ENCODE measurements at regions not wholly inside any gene's neighbourhood (a gene's known extent, or its start where the extent isn't known, plus 50 kb on each side); places are given as distances from the start of the nearest gene placed in this dataset.
"Not testable (repeated sequence)": the region's sequence is repeated elsewhere in the genome, so short reads cannot be mapped to it uniquely, and the experiment has no call there.

DNA sequence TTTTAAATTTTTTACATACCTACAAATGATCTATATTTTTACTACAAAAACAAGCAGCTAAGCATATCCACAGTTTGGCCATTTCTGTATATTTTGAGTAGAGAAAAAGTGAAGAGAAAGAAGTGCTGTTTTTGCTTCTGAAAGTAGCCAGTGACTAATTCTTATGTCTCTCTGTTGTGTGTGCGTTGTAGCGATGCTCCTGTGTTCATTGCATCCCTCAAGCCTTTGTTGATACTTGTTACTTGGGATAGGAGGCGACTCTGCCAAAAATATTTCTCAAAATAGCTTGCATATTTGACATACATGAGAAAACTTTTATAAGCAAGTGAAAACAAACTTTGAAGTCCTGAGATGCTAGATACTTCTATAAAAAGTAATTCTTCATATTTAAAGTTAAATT, 714.1 kb downstream of the FSCB start:
- DNase-seq (ENCODE audit: extremely low spot score in 2 of 2): no peak
- no peak overlapping the region for H3K4me3 ChIP-seq
- TF ChIP-seq POLR2A (IDR thresholded peaks at IDR 0.05): no peak
- TF ChIP-seq POLR2AphosphoS5 (IDR thresholded peaks at IDR 0.05; ENCODE audit: insufficient read depth in 1 of 2, low read depth in 1 of 2): no peak
- TF ChIP-seq, protein P1, sequence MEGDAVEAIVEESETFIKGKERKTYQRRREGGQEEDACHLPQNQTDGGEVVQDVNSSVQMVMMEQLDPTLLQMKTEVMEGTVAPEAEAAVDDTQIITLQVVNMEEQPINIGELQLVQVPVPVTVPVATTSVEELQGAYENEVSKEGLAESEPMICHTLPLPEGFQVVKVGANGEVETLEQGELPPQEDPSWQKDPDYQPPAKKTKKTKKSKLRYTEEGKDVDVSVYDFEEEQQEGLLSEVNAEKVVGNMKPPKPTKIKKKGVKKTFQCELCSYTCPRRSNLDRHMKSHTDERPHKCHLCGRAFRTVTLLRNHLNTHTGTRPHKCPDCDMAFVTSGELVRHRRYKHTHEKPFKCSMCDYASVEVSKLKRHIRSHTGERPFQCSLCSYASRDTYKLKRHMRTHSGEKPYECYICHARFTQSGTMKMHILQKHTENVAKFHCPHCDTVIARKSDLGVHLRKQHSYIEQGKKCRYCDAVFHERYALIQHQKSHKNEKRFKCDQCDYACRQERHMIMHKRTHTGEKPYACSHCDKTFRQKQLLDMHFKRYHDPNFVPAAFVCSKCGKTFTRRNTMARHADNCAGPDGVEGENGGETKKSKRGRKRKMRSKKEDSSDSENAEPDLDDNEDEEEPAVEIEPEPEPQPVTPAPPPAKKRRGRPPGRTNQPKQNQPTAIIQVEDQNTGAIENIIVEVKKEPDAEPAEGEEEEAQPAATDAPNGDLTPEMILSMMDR (IDR thresholded peaks at IDR 0.05): no peak
- no peaks in the 10 kb centered on the region for H3K27me3 ChIP-seq
- no peaks in the 10 kb centered on the region for H3K9me3 ChIP-seq
- H3K27ac ChIP-seq: no peak overlapping the region
- H3K36me3 ChIP-seq: no peaks in the 10 kb centered on the region
- no peaks in the 10 kb centered on the region for H3K4me1 ChIP-seq
- intact Hi-C loops (cut with DNase I): no loop called here

DNA sequence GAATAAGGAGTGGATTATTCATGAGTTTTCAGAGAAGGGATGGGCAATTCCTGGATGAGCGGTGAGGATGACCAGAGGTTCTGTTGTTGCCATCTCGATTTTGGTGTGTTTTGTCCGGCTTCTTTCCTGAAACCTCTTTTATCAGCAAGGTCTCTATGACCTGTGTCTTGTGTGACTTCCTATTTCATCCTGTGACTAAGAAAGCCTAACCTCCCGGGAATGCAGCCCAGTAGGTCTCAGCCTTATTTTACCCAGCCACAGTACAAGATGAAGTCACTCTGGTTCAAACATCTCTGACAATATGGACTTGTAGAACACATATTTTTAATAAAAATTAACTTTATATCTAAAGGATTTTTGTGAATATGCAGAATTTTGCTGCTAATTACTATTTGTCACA, 716.4 kb downstream of the FSCB start:
- TF ChIP-seq POLR2A (IDR thresholded peaks at IDR 0.05): no peak
- TF ChIP-seq POLR2AphosphoS5 (IDR thresholded peaks at IDR 0.05; ENCODE audit: insufficient read depth in 1 of 2, low read depth in 1 of 2): no peak
- TF ChIP-seq, protein P1 (IDR thresholded peaks at IDR 0.05): no peak
- Histone ChIP-seq H3K27ac (no peak overlapping the region), H3K4me1 (no peaks in the 10 kb centered on the region), H3K9me3 (no peaks in the 10 kb centered on the region), H3K4me3 (no peak overlapping the region), H3K27me3 (no peaks in the 10 kb centered on the region), H3K36me3 (no peaks in the 10 kb centered on the region)
- intact Hi-C loops (cut with DNase I): no loop called here
- no peak for DNase-seq (ENCODE audit: extremely low spot score in 2 of 2)

DNA sequence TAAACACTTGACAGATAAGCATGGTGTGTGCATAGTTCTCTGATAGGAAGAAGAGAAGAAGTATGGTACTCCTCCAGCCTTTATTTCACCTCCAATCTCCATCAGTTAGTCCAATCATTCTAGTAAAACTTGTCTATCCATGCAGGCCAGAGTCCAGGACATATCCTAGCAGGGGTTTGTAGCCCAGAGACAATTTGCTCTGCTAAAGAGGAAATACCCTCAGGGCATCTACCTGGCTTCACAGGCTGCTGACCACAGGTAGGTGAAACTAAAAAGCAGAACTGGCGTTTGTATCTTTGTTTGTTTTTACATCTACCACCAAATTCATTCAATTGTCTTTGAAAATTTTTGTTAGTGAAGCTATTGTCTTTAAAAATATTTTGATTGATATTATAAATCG, 717.6 kb downstream of the FSCB start:
- TF ChIP-seq, protein P1 (IDR thresholded peaks at IDR 0.05): no peak
- TF ChIP-seq POLR2AphosphoS5 (IDR thresholded peaks at IDR 0.05; ENCODE audit: insufficient read depth in 1 of 2, low read depth in 1 of 2) (no peak), POLR2A (IDR thresholded peaks at IDR 0.05) (no peak)
- H3K4me3 ChIP-seq: no peak overlapping the region
- H3K27ac ChIP-seq: no peak overlapping the region
- H3K4me1 ChIP-seq: no peaks in the 10 kb centered on the region
- no peaks in the 10 kb centered on the region for H3K9me3 ChIP-seq
- H3K27me3 ChIP-seq: no peaks in the 10 kb centered on the region
- intact Hi-C loops (cut with DNase I): no loop called here
- no peak for DNase-seq (ENCODE audit: extremely low spot score in 2 of 2)
- H3K36me3 ChIP-seq: no peaks in the 10 kb centered on the region

DNA sequence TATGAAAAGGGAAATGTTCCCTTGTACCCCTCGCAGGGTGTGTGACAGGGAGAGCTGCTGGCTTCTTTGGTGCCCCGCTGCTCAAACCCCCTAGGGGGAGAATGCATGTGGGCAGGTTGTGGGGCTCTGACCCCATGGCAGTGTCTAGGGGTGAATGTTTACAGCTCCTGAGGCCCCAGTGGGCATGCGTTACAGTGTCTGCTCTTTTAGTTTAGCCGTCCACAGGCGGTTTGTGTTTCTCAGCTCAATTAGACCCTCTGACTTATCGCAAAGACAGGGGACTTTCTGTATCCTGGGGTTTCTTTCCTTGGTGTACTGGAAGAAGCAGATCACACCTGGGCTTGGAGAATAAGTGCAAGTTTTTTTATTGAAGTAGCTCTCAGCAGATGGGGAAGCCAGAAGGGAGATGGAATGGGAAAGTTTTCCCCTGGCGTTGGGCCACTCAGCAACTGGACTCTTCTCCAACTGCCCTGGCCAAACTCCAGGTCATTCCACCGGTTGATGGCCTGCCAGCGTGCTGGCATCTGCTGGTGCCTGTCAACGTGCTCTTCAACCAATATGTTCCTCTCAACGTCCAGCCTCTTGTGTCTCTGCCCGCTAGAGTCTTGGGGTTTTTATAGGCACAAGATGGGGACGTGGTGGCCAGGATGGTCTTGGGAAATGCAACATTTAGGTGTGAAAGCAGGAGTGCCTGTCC, 720.9 kb downstream of the FSCB start:
- no peak for TF ChIP-seq POLR2AphosphoS5 (IDR thresholded peaks at IDR 0.05; ENCODE audit: insufficient read depth in 1 of 2, low read depth in 1 of 2)
- TF ChIP-seq, protein P1 (IDR thresholded peaks at IDR 0.05): no peak
- TF ChIP-seq POLR2A (IDR thresholded peaks at IDR 0.05): no peak
- Histone ChIP-seq H3K27ac (no peak overlapping the region), H3K27me3 (no peaks in the 10 kb centered on the region), H3K36me3 (no peaks in the 10 kb centered on the region), H3K4me1 (no peaks in the 10 kb centered on the region), H3K9me3 (no peaks in the 10 kb centered on the region), H3K4me3 (no peak overlapping the region)
- DNase-seq (ENCODE audit: extremely low spot score in 2 of 2): no peak
- intact Hi-C loops (cut with DNase I): no loop called here

DNA sequence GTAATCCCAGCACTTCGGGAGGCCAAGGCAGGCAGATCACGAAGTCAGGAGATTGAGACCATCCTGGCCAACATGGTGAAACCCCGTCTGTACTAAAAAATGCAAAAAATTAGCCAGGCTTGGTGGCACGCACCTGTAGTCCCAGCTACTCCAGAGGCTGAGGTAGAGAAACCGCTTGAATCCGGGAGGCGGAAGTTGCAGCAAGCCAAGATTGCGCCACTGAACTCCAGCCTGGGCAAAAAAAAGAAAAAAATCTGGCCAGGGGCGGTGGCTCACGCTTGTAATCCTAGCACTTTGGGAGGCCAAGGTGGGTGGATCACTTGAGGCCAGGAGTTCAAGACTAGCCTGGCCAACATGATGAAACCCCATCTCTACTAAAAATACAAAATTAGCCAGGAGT, 722.7 kb downstream of the FSCB start:
- H3K27me3 ChIP-seq; H3K36me3 ChIP-seq; H3K4me3 ChIP-seq; H3K4me1 ChIP-seq; DNase-seq (ENCODE audit: extremely low spot score in 2 of 2); H3K27ac ChIP-seq; H3K9me3 ChIP-seq; intact Hi-C loops (cut with DNase I): not testable (repeated sequence)
